Astrocyte (in vitro differentiated cells and primary cell): ENCODE measurements at regions not wholly inside any gene's neighbourhood (a gene's known extent, or its start where the extent isn't known, plus 50 kb on each side); places are given as distances from the start of the nearest gene placed in this dataset.

Experiments
- CTCF ChIP-seq: IDR thresholded peaks from 2 replicates; pipeline ENCODE4 v1.5.1; 2011; ENCODE audit warnings: low read depth, mild to moderate bottlenecking, inconsistent platforms, low read length, moderate library complexity; ENCODE audit not compliant: insufficient read depth
- EZH2 ChIP-seq: IDR thresholded peaks from 2 replicates; pipeline ENCODE4 v1.6.1; 2012; ENCODE audit warnings: mild to moderate bottlenecking, low read length, inconsistent platforms; ENCODE audit not compliant: insufficient read depth

GRCh38 chr10:53434413-53434812, 661.8 kb upstream of the MBL2 start:
- TF ChIP-seq CTCF (no peak), EZH2 (no peak)
